H1 (cell line): ENCODE measurements at regions not wholly inside any gene's neighbourhood (a gene's known extent, or its start where the extent isn't known, plus 50 kb on each side); places are given as distances from the start of the nearest gene placed in this dataset.

Experiments used
- CTCF ChIA-PET: fragments of 300-600 bp; sonication (Branson Sonifier 250); formaldehyde crosslinking; loops from one replicate; lab custom pipeline; 2021; ENCODE audit not compliant: partially characterized antibody; lab: Charles Lee
- POLR2A ChIA-PET: fragments of 300-600 bp; sonication (Branson Sonifier 250); formaldehyde crosslinking; loops from one replicate; lab custom pipeline; 2021; ENCODE audit warnings: inconsistent platforms; ENCODE audit not compliant: partially characterized antibody; lab: Charles Lee
- DNase-seq, 2 experiments: peaks; one replicate each; pipeline versions ENCODE4 v3.0.0 to v3.0.0-alpha.2; 2010 to 2022; ENCODE audit warnings: low spot score in 2 of 2, low read depth in 1 of 2, mixed read lengths in 1 of 2
- FAIRE-seq: peaks from 2 replicates; lab custom pipeline; 2011; peaks lifted over from hg19 to GRCh38; lab: Jason Lieb, UNC
- H2AFZ ChIP-seq: 2 replicates; pipeline ENCODE4 v1.8.1; 2012; ENCODE audit warnings: low read length, inconsistent platforms
- H2AK5ac ChIP-seq: 2 replicates; pipeline ENCODE4 v1.6.1; 2013; ENCODE audit warnings: low read depth, low read length
- H2BK120ac ChIP-seq: replicated peaks from 2 replicates; pipeline ENCODE3; 2013; ENCODE audit warnings: low read depth, low read length, inconsistent platforms
- H2BK12ac ChIP-seq: 2 replicates; pipeline ENCODE4 v1.6.1; 2013; ENCODE audit warnings: low read depth, low read length
- H2BK15ac ChIP-seq: 2 replicates; pipeline ENCODE4 v1.6.1; 2013; ENCODE audit warnings: low read length
- H2BK20ac ChIP-seq: 2 replicates; pipeline ENCODE4 v1.6.1; 2013; ENCODE audit warnings: low read length
- H2BK5ac ChIP-seq: 2 replicates; pipeline ENCODE4 v1.6.1; 2013; ENCODE audit warnings: low read depth, low read length
- H3K14ac ChIP-seq: 2 replicates; pipeline ENCODE4 v1.6.1; 2013; ENCODE audit warnings: inconsistent platforms; ENCODE audit not compliant: insufficient read length
- H3K18ac ChIP-seq: 2 replicates; pipeline ENCODE4 v1.6.1; 2013; ENCODE audit warnings: low read length; ENCODE audit errors: extremely low read depth
- H3K23ac ChIP-seq: 2 replicates; pipeline ENCODE4 v1.6.1; 2013; ENCODE audit warnings: inconsistent platforms; ENCODE audit not compliant: insufficient read length
- H3K23me2 ChIP-seq: 2 replicates; pipeline ENCODE4 v1.6.1; 2013; ENCODE audit warnings: low read depth, low read length
- H3K27ac ChIP-seq: 2 replicates; pipeline ENCODE4 v1.6.1; 2011; ENCODE audit warnings: low read depth, low read length, inconsistent platforms
- H3K27me3 ChIP-seq, 4 experiments: replicated peaks in 1 of 4; 1 replicate in 1 of 4; 2 replicates in 3 of 4; pipeline versions ENCODE4 v1.6.1 to v1.8.1; 2011 to 2013; ENCODE audit warnings: low read length in 3 of 4, mild to moderate bottlenecking in 3 of 4, inconsistent platforms in 2 of 4, mixed read lengths in 2 of 4, moderate library complexity in 1 of 4; ENCODE audit not compliant: control insufficient read depth in 3 of 4, insufficient read depth in 3 of 4; ENCODE audit errors: extremely low read depth in 1 of 4
- H3K36me3 ChIP-seq, 4 experiments: 2 replicates each; pipeline versions ENCODE4 v1.6.1 to v1.8.1; 2011 to 2013; ENCODE audit warnings: mild to moderate bottlenecking in 4 of 4, low read length in 3 of 4, moderate library complexity in 2 of 4, control low read depth in 1 of 4, inconsistent platforms in 1 of 4; ENCODE audit not compliant: insufficient read depth in 4 of 4, control insufficient read depth in 2 of 4
- H3K4ac ChIP-seq: replicated peaks from 2 replicates; pipeline ENCODE3; 2013; ENCODE audit warnings: low read length, low read depth, mixed read lengths, inconsistent platforms; ENCODE audit not compliant: insufficient read length
- H3K4me1 ChIP-seq, 4 experiments: replicated peaks in 1 of 4; 1 replicate in 1 of 4; 2 replicates in 3 of 4; pipeline versions ENCODE4 v1.6.1 to v1.8.1; 2011 to 2013; ENCODE audit warnings: low read length in 3 of 4, inconsistent platforms in 2 of 4, mixed read lengths in 1 of 4; ENCODE audit not compliant: insufficient read depth in 4 of 4, control insufficient read depth in 3 of 4
- H3K4me2 ChIP-seq, 2 experiments: 2 replicates each; pipeline versions ENCODE4 v1.6.1 to v1.8.1; 2011 to 2013; ENCODE audit warnings: low read depth in 2 of 2, low read length in 2 of 2, control low read depth in 1 of 2, inconsistent platforms in 1 of 2, mild to moderate bottlenecking in 1 of 2; ENCODE audit not compliant: insufficient read depth in 1 of 2
- H3K4me3 ChIP-seq, 4 experiments: fragments of 200-600, 300-600 bp in 1 of 4; sonication (generic), shearing (Covaris generic), sonication (Bioruptor Twin) in 1 of 4; 2 replicates each; pipeline versions ENCODE4 v1.5.1 to v1.8.1; 2011 to 2016; ENCODE audit warnings: low read length in 4 of 4, low read depth in 3 of 4, control low read depth in 2 of 4, inconsistent platforms in 2 of 4, mild to moderate bottlenecking in 2 of 4, mixed read lengths in 1 of 4, moderate library complexity in 1 of 4; ENCODE audit not compliant: insufficient read depth in 2 of 4; ENCODE audit errors: extremely low read depth in 1 of 4
- H3K56ac ChIP-seq: replicated peaks from 2 replicates; pipeline ENCODE3; 2013; ENCODE audit warnings: low read depth, mild to moderate bottlenecking, mixed read lengths, low read length, inconsistent platforms; ENCODE audit not compliant: insufficient read length
- H3K79me1 ChIP-seq: 2 replicates; pipeline ENCODE4 v1.6.1; 2013; ENCODE audit warnings: low read depth, low read length, control low read depth
- H3K79me2 ChIP-seq, 2 experiments: 2 replicates each; pipeline versions ENCODE4 v1.6.1 to v1.8.1; 2012 to 2013; ENCODE audit warnings: low read length in 2 of 2, mild to moderate bottlenecking in 2 of 2, inconsistent platforms in 1 of 2; ENCODE audit not compliant: insufficient read depth in 2 of 2, control insufficient read depth in 1 of 2
- H3K9ac ChIP-seq, 4 experiments: replicated peaks in 1 of 4; 1 replicate in 1 of 4; 2 replicates in 3 of 4; pipeline versions ENCODE4 v1.6.1 to v1.8.1; 2011 to 2013; ENCODE audit warnings: low read depth in 3 of 4, low read length in 3 of 4, control low read depth in 2 of 4, mild to moderate bottlenecking in 2 of 4, moderate library complexity in 2 of 4, inconsistent platforms in 1 of 4; ENCODE audit errors: extremely low read depth in 1 of 4
- H3K9me3 ChIP-seq, 2 experiments: 2 replicates each; pipeline versions ENCODE4 v1.6.1 to v1.8.1; 2012 to 2013; ENCODE audit warnings: mild to moderate bottlenecking in 2 of 2, moderate library complexity in 2 of 2, control low read depth in 1 of 2, inconsistent platforms in 1 of 2, low read depth in 1 of 2, low read length in 1 of 2, mixed read lengths in 1 of 2; ENCODE audit not compliant: insufficient read depth in 2 of 2
- H4K20me1 ChIP-seq, 2 experiments: replicated peaks in 1 of 2; 2 replicates each; pipeline versions ENCODE3 to v1.8.1; 2011 to 2013; ENCODE audit warnings: inconsistent platforms in 2 of 2, low read length in 2 of 2, mild to moderate bottlenecking in 1 of 2; ENCODE audit not compliant: insufficient read depth in 2 of 2, control insufficient read depth in 1 of 2
- H4K5ac ChIP-seq: 2 replicates; pipeline ENCODE4 v1.6.1; 2013; ENCODE audit warnings: low read length, low read depth, mixed read lengths, inconsistent platforms; ENCODE audit not compliant: insufficient read length
- H4K8ac ChIP-seq: 2 replicates; pipeline ENCODE4 v1.8.0; 2013; ENCODE audit warnings: mild to moderate bottlenecking, moderate library complexity, low read length, inconsistent platforms; ENCODE audit not compliant: insufficient read depth; ENCODE audit errors: extremely low read depth
- H4K91ac ChIP-seq: replicated peaks from 2 replicates; pipeline ENCODE3; 2013; ENCODE audit warnings: low read length, mixed read lengths, inconsistent platforms; ENCODE audit not compliant: insufficient read length
- BCL11A ChIP-seq, 2 experiments: IDR thresholded peaks; one replicate each; pipeline ENCODE4 v1.6.1; 2011; ENCODE audit warnings: low read depth in 2 of 2, low read length in 2 of 2, mild to moderate bottlenecking in 2 of 2
- CBX5 ChIP-seq: fragments of 300-800, 300-1000 bp; sonication (generic); IDR thresholded peaks from 2 replicates; pipeline ENCODE4 v1.7.1; 2016; ENCODE audit warnings: antibody characterized with exemption, low read length, low read depth
- CBX8 ChIP-seq: fragments of 300-800, 300-1000 bp; sonication (generic); IDR thresholded peaks from 2 replicates; pipeline ENCODE4 v1.7.1; 2016; ENCODE audit warnings: low read depth, low read length, borderline replicate concordance
- CHD1 ChIP-seq: IDR thresholded peaks from 2 replicates; pipeline ENCODE4 v1.6.1; 2012; ENCODE audit warnings: low read depth, low read length, improper control_type of control experiment
- FOSL1 ChIP-seq: IDR thresholded peaks from 2 replicates; pipeline ENCODE4 v1.6.1; 2011; ENCODE audit warnings: mild to moderate bottlenecking, low read depth, low read length, moderate library complexity; ENCODE audit not compliant: insufficient read depth
- GABPA ChIP-seq: IDR thresholded peaks from 2 replicates; pipeline ENCODE4 v1.6.1; 2011; ENCODE audit warnings: mild to moderate bottlenecking, low read length, moderate library complexity, borderline replicate concordance; ENCODE audit not compliant: insufficient read depth
- GTF2F1 ChIP-seq: IDR thresholded peaks from 2 replicates; pipeline ENCODE4 v1.6.1; 2012; ENCODE audit warnings: low read depth, low read length, improper control_type of control experiment, borderline replicate concordance
- MAX ChIP-seq: IDR thresholded peaks from 2 replicates; pipeline ENCODE4 v1.6.1; 2012; ENCODE audit warnings: inconsistent platforms
- POLR2A ChIP-seq, 2 experiments: IDR thresholded peaks; 1 replicate in 1 of 2; 2 replicates in 1 of 2; pipeline ENCODE4 v1.6.1; 2011; ENCODE audit warnings: low read depth in 2 of 2, low read length in 2 of 2, mild to moderate bottlenecking in 2 of 2; ENCODE audit errors: control extremely low read depth in 1 of 2
- POU5F1 ChIP-seq: IDR thresholded peaks from 2 replicates; pipeline ENCODE4 v1.6.1; 2011; ENCODE audit warnings: low read depth, mild to moderate bottlenecking, low read length, moderate library complexity
- SIRT6 ChIP-seq: IDR thresholded peaks from one replicate; pipeline ENCODE4 v1.7.1; 2012; ENCODE audit warnings: low read length, inconsistent platforms
- SIX5 ChIP-seq: IDR thresholded peaks from 2 replicates; pipeline ENCODE4 v1.6.1; 2011; ENCODE audit warnings: mild to moderate bottlenecking, low read depth, low read length
- SP4 ChIP-seq: IDR thresholded peaks from 2 replicates; pipeline ENCODE4 v1.6.1; 2012; ENCODE audit warnings: low read length, inconsistent platforms
- SRF ChIP-seq: IDR thresholded peaks from 2 replicates; pipeline ENCODE4 v1.6.1; 2011; ENCODE audit warnings: mild to moderate bottlenecking, low read depth, low read length, moderate library complexity
- SUZ12 ChIP-seq: fragments of 200-600 bp; sonication (generic); IDR thresholded peaks from 2 replicates; pipeline ENCODE4 v1.6.1; 2012; ENCODE audit warnings: mild to moderate bottlenecking, inconsistent platforms, low read length, moderate library complexity, mixed read lengths
- TAF1 ChIP-seq: IDR thresholded peaks from 2 replicates; pipeline ENCODE4 v1.6.1; 2011; ENCODE audit warnings: mild to moderate bottlenecking, low read depth, low read length
- WGBS, 2 experiments: shearing (Covaris generic) in 1 of 2; methylation state at CpG; one replicate each; pipeline versions ENCODE4 v1.1.6 to v1.1.7; 2013 to 2015; ENCODE audit warnings: low lambda C conversion rate in 2 of 2, mixed read lengths in 2 of 2, inconsistent platforms in 1 of 2, low coverage in 1 of 2, missing lambda C conversion rate in 1 of 2; ENCODE audit not compliant: insufficient replicate concordance in 2 of 2, insufficient coverage in 1 of 2, insufficient read length in 1 of 2; ENCODE audit errors: extremely low coverage in 1 of 2, missing lambda C conversion rate in 1 of 2; 5-methylcytosine and 5-hydroxymethylcytosine counted together

GRCh38 chr10:4409319-4409718 is 416.7 kb upstream of the AKR1E2 start:
- no peaks in the 10 kb centered on the region for H3K23me2 ChIP-seq
- no peaks in the 10 kb centered on the region for H3K79me1 ChIP-seq
- H4K20me1 ChIP-seq = no peaks in the 10 kb centered on the region
- no peaks in the 10 kb centered on the region for H3K36me3 ChIP-seq
- DNase-seq (no peak), FAIRE-seq (no peak)
- WGBS, 2 experiments = 92% methylated on average over 2 of the region's 2 CpGs; no CpG with 5 or more reads in 1 of the 2 experiments
- H3K56ac ChIP-seq = no peak overlapping the region
- no peak overlapping the region for H4K8ac ChIP-seq
- no peak overlapping the region for H2BK15ac ChIP-seq
- H2AK5ac ChIP-seq = no peak overlapping the region
- no peak overlapping the region for H2BK20ac ChIP-seq
- no peaks in the 10 kb centered on the region for H3K27me3 ChIP-seq
- POLR2A ChIA-PET = no interaction called here
- no peaks in the 10 kb centered on the region for H3K4me1 ChIP-seq
- no peak overlapping the region for H3K4me3 ChIP-seq
- no peak overlapping the region for H3K18ac ChIP-seq
- no peak overlapping the region for H2BK5ac ChIP-seq
- no peak overlapping the region for H2BK12ac ChIP-seq
- H3K79me2 ChIP-seq = no peaks in the 10 kb centered on the region
- CTCF ChIA-PET = no interaction called here
- no peak overlapping the region for H3K4ac ChIP-seq
- H3K4me2 ChIP-seq = no peak overlapping the region
- H3K9me3 ChIP-seq = no peaks in the 10 kb centered on the region
- no peak overlapping the region for H3K9ac ChIP-seq
- H4K5ac ChIP-seq = no peak overlapping the region
- H2BK120ac ChIP-seq = no peak overlapping the region
- H4K91ac ChIP-seq = no peak overlapping the region
- no peak overlapping the region for H3K27ac ChIP-seq
- H2AFZ ChIP-seq = no peak overlapping the region
- H3K23ac ChIP-seq = no peak overlapping the region
- H3K14ac ChIP-seq = no peak overlapping the region
- TF ChIP-seq POU5F1 (no peak), SUZ12 (no peak), POLR2A (IDR thresholded peaks at IDR 0.05; ENCODE audit: control extremely low read depth in 1 of 2, low read depth in 2 of 2, low read length in 2 of 2) (no peak), GTF2F1 (no peak), CBX8 (no peak), CBX5 (no peak), MAX (no peak), SIRT6 (no peak), FOSL1 (no peak), SIX5 (no peak), GABPA (no peak), SRF (no peak), CHD1 (no peak), SP4 (no peak), BCL11A (IDR thresholded peaks at IDR 0.05; ENCODE audit: low read depth in 2 of 2, low read length in 2 of 2) (no peak), TAF1 (no peak)
